T-helper 2 cell treated with Interferon-gamma antibody and Interleukin-4, amounts not matched to agents 100 ng/mL and 5 ng/mL, for 36 hours (primary cell): ENCODE measurements at regions not wholly inside any gene's neighbourhood (a gene's known extent, or its start where the extent isn't known, plus 50 kb on each side); places are given as distances from the start of the nearest gene placed in this dataset.

Experiments
- intact Hi-C: fragments of 100-400 bp; cut with micrococcal nuclease; formaldehyde crosslinking; loops from one replicate; pipeline ENCODE4 v1.15.1; 2023

- intact Hi-C loops = loop anchor here (5.0 to 10.0 kb wide), 2 partner anchors 845 to 1308 kb away; partner anchors contain the start of genes CNKSR2 and MBTPS2
These were observed 260.3 kb upstream of the RPS6KA3 start for GRCh38 chrX:20527041-20527440.

- intact Hi-C loops = loop anchor here (1.0 to 10.0 kb wide), 3 partner anchors 7 to 1311 kb away; partner anchors contain the start of gene MBTPS2
These were observed 257.1 kb upstream of the RPS6KA3 start for GRCh38 chrX:20523626-20524312.

GRCh38 chrX:20522420-20522819 lies 255.7 kb upstream of the RPS6KA3 start:
- intact Hi-C loops = loop anchor here (5.0 to 10.0 kb wide), 2 partner anchors 270 to 1312 kb away; partner anchors contain the start of gene MBTPS2

- intact Hi-C loops = loop anchor here (5.0 to 10.0 kb wide), 2 partner anchors 269 to 1314 kb away; partner anchors contain the start of gene MBTPS2
These were observed 254.5 kb upstream of the RPS6KA3 start for GRCh38 chrX:20521222-20521621.

GRCh38 chrX:20519826-20520225 lies 253.1 kb upstream of the RPS6KA3 start:
- intact Hi-C loops = loop anchor here (5.0 to 10.0 kb wide), 4 partner anchors 68 to 1315 kb away; partner anchors contain the start of genes MBTPS2 and RPS6KA3

GRCh38 chrX:20519146-20519545 lies 252.4 kb upstream of the RPS6KA3 start:
- intact Hi-C loops = loop anchor here (5.0 kb wide), 2 partner anchors 67 to 252 kb away; partner anchors contain the start of gene RPS6KA3

- intact Hi-C loops = loop anchor here (5.0 kb wide), 2 partner anchors 65 to 250 kb away; partner anchors contain the start of gene RPS6KA3
These were observed 250.9 kb upstream of the RPS6KA3 start for GRCh38 chrX:20517565-20517964.

GRCh38 chrX:20515841-20516461 lies 249.2 kb upstream of the RPS6KA3 start:
- intact Hi-C loops = loop anchor here (1.0 to 5.0 kb wide), 3 partner anchors 8 to 249 kb away; partner anchors contain the start of gene RPS6KA3

GRCh38 chrX:20514358-20514757 lies 247.6 kb upstream of the RPS6KA3 start:
- intact Hi-C loops = no loop called here

- intact Hi-C loops = no loop called here
These were observed 246.5 kb upstream of the RPS6KA3 start for GRCh38 chrX:20513185-20513584.

GRCh38 chrX:20511792-20512191 lies 245.1 kb upstream of the RPS6KA3 start:
- intact Hi-C loops = no loop called here

GRCh38 chrX:20507901-20508620 lies 241.4 kb upstream of the RPS6KA3 start:
- intact Hi-C loops = no loop called here

GRCh38 chrX:20506739-20507138 lies 240.0 kb upstream of the RPS6KA3 start:
- intact Hi-C loops = no loop called here

GRCh38 chrX:20500949-20501348 lies 234.2 kb upstream of the RPS6KA3 start:
- intact Hi-C loops = no loop called here

GRCh38 chrX:20500171-20500865 lies 233.6 kb upstream of the RPS6KA3 start:
- intact Hi-C loops = no loop called here

- intact Hi-C loops = no loop called here
These were observed 233.1 kb upstream of the RPS6KA3 start for GRCh38 chrX:20499763-20500162.

GRCh38 chrX:20498851-20499635 lies 232.3 kb upstream of the RPS6KA3 start:
- intact Hi-C loops = no loop called here

- intact Hi-C loops = no loop called here
These were observed 228.9 kb upstream of the RPS6KA3 start for GRCh38 chrX:20495575-20495974.

GRCh38 chrX:20488473-20488872 lies 221.8 kb upstream of the RPS6KA3 start:
- intact Hi-C loops = no loop called here

GRCh38 chrX:20487227-20487626 lies 220.5 kb upstream of the RPS6KA3 start:
- intact Hi-C loops = no loop called here
